ENCODE measurements at regions not wholly inside any gene's neighbourhood (a gene's known extent, or its start where the extent isn't known, plus 50 kb on each side); places are given as distances from the start of the nearest gene placed in this dataset.
"Not testable (repeated sequence)": the region's sequence is repeated elsewhere in the genome, so short reads cannot be mapped to it uniquely, and the experiment has no call there.

DNA sequence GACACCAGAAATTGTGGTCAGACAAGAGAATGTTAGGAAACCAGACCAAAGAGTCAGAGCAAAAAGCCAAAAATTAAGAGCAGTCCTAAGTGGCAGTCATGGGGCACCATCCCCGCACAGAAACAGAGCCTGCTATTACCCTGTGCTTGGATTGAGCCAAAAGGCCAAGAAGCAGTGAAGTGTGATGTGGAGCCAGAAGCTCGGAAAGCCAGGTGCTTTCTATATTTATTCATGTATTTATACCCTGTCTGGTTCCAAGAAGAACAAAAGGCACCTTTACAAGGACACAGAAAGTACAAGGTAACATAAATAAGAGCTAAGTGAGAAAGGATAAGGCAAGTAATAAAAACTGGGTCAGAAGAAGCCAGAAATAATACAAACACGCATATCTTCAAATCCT lies 336.2 kb upstream of the CNR1 start:
- H3K27ac ChIP-seq (ENCODE audit: insufficient read depth, low read depth, low read length, poor library complexity, severe bottlenecking) = no peak overlapping the region
- WGBS, 2 experiments = 92 to 96% methylated on average over 2 to 3 of the region's 3 CpGs
- H3K9me3 ChIP-seq (ENCODE audit: control insufficient read depth, low read length) = no peaks in the 10 kb centered on the region
- no peaks in the 10 kb centered on the region for H3K4me1 ChIP-seq (ENCODE audit: control insufficient read depth, insufficient read depth, low read length)
- no peaks in the 10 kb centered on the region for H3K27me3 ChIP-seq (ENCODE audit: control insufficient read depth, insufficient read depth, low read length, poor library complexity, severe bottlenecking)
- no peak overlapping the region for H3K4me3 ChIP-seq (ENCODE audit: insufficient read depth, low read depth, low read length)
- no peaks in the 10 kb centered on the region for H3K36me3 ChIP-seq (ENCODE audit: control insufficient read depth, insufficient read depth, low read length)

DNA sequence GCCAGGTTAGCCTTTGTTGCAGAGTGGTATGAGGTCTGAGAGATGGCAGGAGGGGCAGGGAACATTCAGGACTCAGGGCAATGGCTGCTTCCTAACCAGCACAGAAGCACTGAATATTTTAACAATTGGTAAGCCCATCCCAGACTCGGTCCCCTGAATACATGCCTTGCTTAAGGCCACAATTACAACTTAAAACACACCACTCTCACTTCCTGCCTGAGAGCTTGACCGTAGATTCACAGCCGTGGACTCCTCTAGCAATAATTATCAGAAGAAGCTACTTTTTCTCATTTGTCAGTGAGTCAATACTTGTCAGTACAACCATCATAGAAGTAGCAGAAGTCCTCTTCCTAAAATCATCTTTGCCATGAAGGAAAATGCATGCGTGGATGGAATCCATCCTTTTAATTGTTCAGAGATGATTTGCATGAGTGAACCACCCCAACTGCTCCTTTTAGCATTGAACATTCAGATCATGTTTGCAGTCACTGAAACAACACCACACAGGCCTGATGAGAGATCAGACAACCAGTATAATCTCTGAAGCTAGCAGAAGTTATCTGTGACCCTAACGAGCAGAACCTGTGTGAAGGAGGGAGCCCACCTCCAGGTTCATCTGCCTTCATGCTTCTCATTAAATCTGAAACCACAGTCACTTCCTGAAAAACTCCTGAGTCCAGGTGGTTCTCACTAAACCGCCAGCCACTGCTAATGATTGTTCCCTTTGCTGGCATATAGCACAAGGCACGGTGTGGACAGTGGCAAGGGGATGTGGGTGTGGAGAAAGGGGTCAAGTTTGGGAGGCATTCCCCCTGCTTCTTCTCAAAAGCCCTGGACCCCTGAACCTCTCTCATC lies 333.9 kb upstream of the CNR1 start:
- H3K4me3 ChIP-seq (ENCODE audit: insufficient read depth, low read depth, low read length) = no peak overlapping the region
- 91 to 92% methylated on average over 7 of the region's 7 CpGs for WGBS, 2 experiments

DNA sequence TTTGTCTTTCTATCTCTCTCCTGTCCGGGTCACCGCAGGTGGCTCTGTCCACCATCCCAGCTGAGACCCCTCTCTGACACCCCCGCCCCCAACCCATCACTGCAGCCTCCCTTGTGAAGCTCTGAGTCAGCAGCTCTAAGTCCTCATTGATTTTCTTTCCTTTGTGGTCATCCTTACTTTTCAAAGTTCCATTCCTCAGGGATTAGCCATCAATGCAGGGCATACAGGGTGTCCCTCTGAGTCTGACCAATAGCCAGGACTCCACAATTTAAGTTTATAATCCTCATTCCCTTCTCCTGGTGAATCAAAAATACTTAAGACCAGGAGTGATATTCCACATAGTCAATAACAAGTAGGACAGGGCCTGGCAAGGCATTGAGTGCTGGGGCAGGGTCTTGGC lies 333.3 kb upstream of the CNR1 start:
- Histone ChIP-seq H3K4me3 (ENCODE audit: insufficient read depth, low read depth, low read length) (no peak overlapping the region), H3K27me3 (ENCODE audit: control insufficient read depth, insufficient read depth, low read length, poor library complexity, severe bottlenecking) (no peaks in the 10 kb centered on the region), H3K9me3 (ENCODE audit: control insufficient read depth, low read length) (no peaks in the 10 kb centered on the region), H3K27ac (ENCODE audit: insufficient read depth, low read depth, low read length, poor library complexity, severe bottlenecking) (no peak overlapping the region), H3K36me3 (ENCODE audit: control insufficient read depth, insufficient read depth, low read length) (no peaks in the 10 kb centered on the region), H3K4me1 (ENCODE audit: control insufficient read depth, insufficient read depth, low read length) (no peaks in the 10 kb centered on the region)
- WGBS, 2 experiments = 90 to 91% methylated on average over 3 of the region's 3 CpGs

More for the DNA sequence above, 333.9 kb upstream of the CNR1 start:
- Histone ChIP-seq H3K4me1 (ENCODE audit: control insufficient read depth, insufficient read depth, low read length) (no peaks in the 10 kb centered on the region), H3K27ac (ENCODE audit: insufficient read depth, low read depth, low read length, poor library complexity, severe bottlenecking) (no peak overlapping the region), H3K36me3 (ENCODE audit: control insufficient read depth, insufficient read depth, low read length) (no peaks in the 10 kb centered on the region), H3K27me3 (ENCODE audit: control insufficient read depth, insufficient read depth, low read length, poor library complexity, severe bottlenecking) (no peaks in the 10 kb centered on the region), H3K9me3 (ENCODE audit: control insufficient read depth, low read length) (no peaks in the 10 kb centered on the region)

DNA sequence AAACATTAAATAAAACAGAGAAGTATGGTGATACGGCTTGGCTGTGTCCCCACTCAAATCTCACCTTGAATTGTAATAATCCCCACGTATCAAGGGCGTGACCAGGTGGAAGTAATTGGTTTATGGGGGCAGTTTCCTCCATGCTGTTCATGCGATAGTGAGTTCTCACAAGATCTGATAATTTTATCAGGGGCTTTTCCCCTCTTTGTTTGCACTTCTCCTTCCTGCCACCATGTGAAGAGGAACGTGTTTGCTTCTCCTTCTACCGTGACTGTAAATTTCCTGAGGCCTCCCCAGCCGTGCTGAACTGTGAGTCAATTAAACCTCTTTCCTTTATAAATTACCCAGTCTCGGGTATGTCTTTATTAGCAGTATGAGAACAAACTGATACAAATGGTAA lies 331.3 kb upstream of the CNR1 start:
- not testable (repeated sequence) for H3K4me1 ChIP-seq (ENCODE audit: control insufficient read depth, insufficient read depth, low read length); H3K36me3 ChIP-seq (ENCODE audit: control insufficient read depth, insufficient read depth, low read length); H3K27me3 ChIP-seq (ENCODE audit: control insufficient read depth, insufficient read depth, low read length, poor library complexity, severe bottlenecking); H3K27ac ChIP-seq (ENCODE audit: insufficient read depth, low read depth, low read length, poor library complexity, severe bottlenecking); H3K9me3 ChIP-seq (ENCODE audit: control insufficient read depth, low read length); H3K4me3 ChIP-seq (ENCODE audit: insufficient read depth, low read depth, low read length)
- WGBS, 2 experiments = 94 to 96% methylated on average over 7 of the region's 8 CpGs

DNA sequence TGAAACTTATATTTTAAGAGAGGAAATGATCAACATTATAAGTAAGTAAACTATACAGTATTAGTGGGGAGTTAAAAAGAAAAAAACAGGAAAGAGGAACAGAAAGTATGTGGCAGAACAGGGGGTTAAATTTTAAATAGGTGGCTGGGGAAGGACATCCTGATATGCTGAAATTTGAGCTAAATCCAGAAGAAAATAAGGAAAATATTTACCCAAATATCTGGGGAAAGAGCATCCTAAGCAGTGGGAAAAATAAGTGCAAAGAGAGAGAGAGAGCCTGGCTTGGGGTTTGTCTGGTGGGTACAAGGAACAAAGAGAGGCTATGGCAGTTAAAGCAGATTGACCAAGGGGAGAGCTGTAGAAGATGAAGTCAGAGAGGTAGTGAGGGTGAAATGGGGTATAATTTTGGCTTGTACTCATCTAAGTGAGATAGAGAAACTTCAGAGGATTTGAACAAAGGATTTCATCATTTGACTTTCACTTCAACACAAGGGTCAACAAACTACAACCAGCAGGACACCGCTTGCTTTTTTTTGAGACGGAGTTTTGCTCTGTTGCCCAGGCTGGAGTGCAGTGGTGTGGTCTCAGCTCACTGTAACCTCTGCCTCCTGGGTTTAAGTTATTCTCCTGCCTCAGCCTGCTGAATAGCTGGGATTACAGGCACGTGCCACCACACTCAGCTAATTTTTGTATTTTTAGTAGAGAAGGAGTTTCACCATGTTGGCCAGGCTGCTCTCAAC lies 328.4 kb upstream of the CNR1 start:
- Histone ChIP-seq H3K36me3 (ENCODE audit: control insufficient read depth, insufficient read depth, low read length) (no peaks in the 10 kb centered on the region), H3K27ac (ENCODE audit: insufficient read depth, low read depth, low read length, poor library complexity, severe bottlenecking) (no peak overlapping the region), H3K4me3 (ENCODE audit: insufficient read depth, low read depth, low read length) (no peak overlapping the region), H3K9me3 (ENCODE audit: control insufficient read depth, low read length) (no peaks in the 10 kb centered on the region), H3K27me3 (ENCODE audit: control insufficient read depth, insufficient read depth, low read length, poor library complexity, severe bottlenecking) (no peaks in the 10 kb centered on the region), H3K4me1 (ENCODE audit: control insufficient read depth, insufficient read depth, low read length) (no peaks in the 10 kb centered on the region)
- WGBS, 2 experiments = 65 to 77% methylated on average over 3 of the region's 3 CpGs

DNA sequence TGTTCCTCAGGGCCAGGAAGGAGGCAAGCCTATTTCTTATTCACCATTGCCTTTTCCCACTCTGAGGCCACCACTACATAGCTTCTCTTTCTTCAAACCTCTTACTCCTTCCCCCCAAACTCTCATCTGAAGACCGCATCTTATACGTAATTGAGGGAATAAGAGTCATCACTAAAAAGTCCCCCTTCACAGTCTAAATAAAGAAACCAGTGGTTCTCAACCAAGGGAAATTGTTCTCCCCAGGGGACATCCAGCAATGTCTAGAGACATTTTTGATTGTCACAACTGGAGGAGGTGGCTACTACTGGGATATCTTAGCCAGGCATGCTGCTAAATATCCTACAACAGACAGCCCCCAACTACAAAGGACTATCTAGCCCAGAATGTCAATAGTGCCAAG lies 327.6 kb upstream of the CNR1 start:
- 94 to 96% methylated on average over 2 of the region's 2 CpGs for WGBS, 2 experiments
- no peaks in the 10 kb centered on the region for H3K27me3 ChIP-seq (ENCODE audit: control insufficient read depth, insufficient read depth, low read length, poor library complexity, severe bottlenecking)
- H3K9me3 ChIP-seq (ENCODE audit: control insufficient read depth, low read length) = no peaks in the 10 kb centered on the region
- H3K36me3 ChIP-seq (ENCODE audit: control insufficient read depth, insufficient read depth, low read length) = no peaks in the 10 kb centered on the region
- H3K27ac ChIP-seq (ENCODE audit: insufficient read depth, low read depth, low read length, poor library complexity, severe bottlenecking) = no peak overlapping the region
- no peak overlapping the region for H3K4me3 ChIP-seq (ENCODE audit: insufficient read depth, low read depth, low read length)
- H3K4me1 ChIP-seq (ENCODE audit: control insufficient read depth, insufficient read depth, low read length) = no peaks in the 10 kb centered on the region

DNA sequence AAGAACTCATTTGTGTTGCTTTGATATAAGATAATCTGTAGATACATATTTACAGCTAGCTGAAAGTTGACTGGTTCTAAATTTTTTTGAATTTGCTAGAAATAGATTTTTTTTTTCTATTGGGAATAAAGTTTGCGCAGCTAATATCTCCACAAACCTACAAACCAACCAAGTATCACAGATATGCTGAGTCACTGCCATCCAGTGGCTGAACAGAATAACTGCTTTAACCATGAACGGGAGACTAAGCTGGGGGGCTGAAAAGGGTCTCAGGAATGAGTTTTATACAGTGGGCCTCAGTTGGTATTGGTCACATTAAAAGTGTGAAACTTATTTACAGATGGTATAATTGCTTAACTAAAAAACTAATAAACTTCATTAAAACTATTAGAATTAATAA lies 326.7 kb upstream of the CNR1 start:
- Histone ChIP-seq H3K27ac (ENCODE audit: insufficient read depth, low read depth, low read length, poor library complexity, severe bottlenecking) (no peak overlapping the region), H3K9me3 (ENCODE audit: control insufficient read depth, low read length) (no peaks in the 10 kb centered on the region), H3K4me3 (ENCODE audit: insufficient read depth, low read depth, low read length) (no peak overlapping the region), H3K4me1 (ENCODE audit: control insufficient read depth, insufficient read depth, low read length) (no peaks in the 10 kb centered on the region), H3K27me3 (ENCODE audit: control insufficient read depth, insufficient read depth, low read length, poor library complexity, severe bottlenecking) (no peaks in the 10 kb centered on the region), H3K36me3 (ENCODE audit: control insufficient read depth, insufficient read depth, low read length) (no peaks in the 10 kb centered on the region)
- 82 to 86% methylated on average over 1 of the region's 2 CpGs for WGBS, 2 experiments

DNA sequence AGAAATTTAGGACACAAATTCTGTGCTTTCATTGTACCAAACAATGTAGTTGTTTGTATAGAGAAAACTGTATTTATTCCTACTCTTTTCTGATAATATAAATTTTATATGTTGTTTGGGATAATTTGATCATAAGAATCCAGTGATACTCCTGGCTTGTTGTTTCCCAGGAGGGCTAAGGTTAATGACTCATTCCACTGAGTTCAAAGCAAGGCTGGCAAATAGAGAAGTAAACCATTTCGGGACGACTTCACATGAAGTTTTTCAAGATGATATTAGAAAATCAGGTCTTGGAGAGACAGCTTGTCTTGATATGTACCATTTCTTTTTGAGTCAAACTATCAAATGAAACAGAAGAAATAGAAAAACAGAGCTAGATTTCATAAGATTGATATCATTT lies 326.1 kb upstream of the CNR1 start:
- Histone ChIP-seq H3K36me3 (ENCODE audit: control insufficient read depth, insufficient read depth, low read length) (no peaks in the 10 kb centered on the region), H3K27me3 (ENCODE audit: control insufficient read depth, insufficient read depth, low read length, poor library complexity, severe bottlenecking) (no peaks in the 10 kb centered on the region), H3K4me3 (ENCODE audit: insufficient read depth, low read depth, low read length) (no peak overlapping the region), H3K4me1 (ENCODE audit: control insufficient read depth, insufficient read depth, low read length) (no peaks in the 10 kb centered on the region), H3K27ac (ENCODE audit: insufficient read depth, low read depth, low read length, poor library complexity, severe bottlenecking) (no peak overlapping the region), H3K9me3 (ENCODE audit: control insufficient read depth, low read length) (no peaks in the 10 kb centered on the region)
- 93 to 100% methylated on average over 2 of the region's 2 CpGs for WGBS, 2 experiments

DNA sequence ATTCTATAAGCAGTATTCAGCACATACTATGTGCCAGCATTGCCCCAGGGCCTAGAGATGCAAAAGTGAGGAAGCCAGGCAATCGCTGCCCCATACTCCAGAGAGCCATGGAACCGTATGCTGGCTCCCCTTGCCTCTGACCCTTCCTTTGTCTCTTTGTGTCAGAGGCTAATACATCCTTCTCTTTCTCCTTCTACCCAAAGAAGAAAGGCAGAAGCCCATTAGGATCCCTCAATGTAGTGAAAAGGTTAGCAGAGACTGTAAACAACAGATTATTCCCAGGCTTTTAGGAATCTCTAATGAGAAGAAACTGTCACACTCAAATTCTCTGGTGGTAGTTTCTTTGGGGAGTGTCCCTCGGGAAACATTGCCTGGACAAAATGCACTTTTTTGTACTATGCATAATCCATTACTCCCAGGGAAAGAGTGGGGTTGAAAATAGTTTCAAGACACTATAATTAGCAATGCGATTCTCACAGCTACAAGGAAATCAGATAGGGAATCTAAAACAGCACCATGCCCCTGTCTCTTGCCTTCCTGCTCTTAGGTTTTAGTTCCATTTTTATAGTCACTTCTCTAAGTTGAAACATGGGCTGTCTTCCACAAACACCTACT lies 325.2 kb upstream of the CNR1 start:
- H3K9me3 ChIP-seq (ENCODE audit: control insufficient read depth, low read length) = no peaks in the 10 kb centered on the region
- no peaks in the 10 kb centered on the region for H3K4me1 ChIP-seq (ENCODE audit: control insufficient read depth, insufficient read depth, low read length)
- H3K27me3 ChIP-seq (ENCODE audit: control insufficient read depth, insufficient read depth, low read length, poor library complexity, severe bottlenecking) = no peaks in the 10 kb centered on the region
- H3K4me3 ChIP-seq (ENCODE audit: insufficient read depth, low read depth, low read length) = no peak overlapping the region
- no peaks in the 10 kb centered on the region for H3K36me3 ChIP-seq (ENCODE audit: control insufficient read depth, insufficient read depth, low read length)
- 46 to 58% methylated on average over 4 of the region's 4 CpGs for WGBS, 2 experiments
- peak overlapping the region; percentile 3 for H3K27ac ChIP-seq (ENCODE audit: insufficient read depth, low read depth, low read length, poor library complexity, severe bottlenecking)

DNA sequence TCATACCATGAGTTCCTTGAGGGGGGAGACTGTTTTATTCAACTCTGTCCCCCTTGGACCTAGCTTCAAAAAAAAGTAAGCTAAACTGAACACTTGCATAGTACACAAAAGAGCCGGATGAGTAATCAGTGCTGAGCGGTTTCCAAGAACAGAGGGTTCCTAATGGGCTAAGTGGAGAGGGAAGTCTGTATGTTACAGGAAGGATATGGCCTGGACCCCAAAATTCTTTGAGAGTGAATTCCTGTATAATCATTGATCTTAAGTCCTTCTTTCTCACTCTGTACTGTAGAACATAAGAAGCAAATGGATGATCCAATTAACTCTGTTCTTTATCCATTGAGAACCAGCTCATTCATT lies 324.7 kb upstream of the CNR1 start:
- Histone ChIP-seq H3K9me3 (ENCODE audit: control insufficient read depth, low read length) (no peaks in the 10 kb centered on the region), H3K27me3 (ENCODE audit: control insufficient read depth, insufficient read depth, low read length, poor library complexity, severe bottlenecking) (no peaks in the 10 kb centered on the region), H3K27ac (ENCODE audit: insufficient read depth, low read depth, low read length, poor library complexity, severe bottlenecking) (no peak overlapping the region), H3K4me1 (ENCODE audit: control insufficient read depth, insufficient read depth, low read length) (no peaks in the 10 kb centered on the region), H3K36me3 (ENCODE audit: control insufficient read depth, insufficient read depth, low read length) (no peaks in the 10 kb centered on the region), H3K4me3 (ENCODE audit: insufficient read depth, low read depth, low read length) (no peak overlapping the region)
- 94 to 95% methylated on average over 2 of the region's 2 CpGs for WGBS, 2 experiments

Measured in ectodermal cell (in vitro differentiated cells).